ENCODE measurements at regions not wholly inside any gene's neighbourhood (a gene's known extent, or its start where the extent isn't known, plus 50 kb on each side); places are given as distances from the start of the nearest gene placed in this dataset.

GRCh38 chr16:60304720-60305119, 1570.6 kb upstream of the GOT2 start:
- DNase-seq (ENCODE audit: low read depth): no peak
- TF ChIP-seq, protein P1, sequence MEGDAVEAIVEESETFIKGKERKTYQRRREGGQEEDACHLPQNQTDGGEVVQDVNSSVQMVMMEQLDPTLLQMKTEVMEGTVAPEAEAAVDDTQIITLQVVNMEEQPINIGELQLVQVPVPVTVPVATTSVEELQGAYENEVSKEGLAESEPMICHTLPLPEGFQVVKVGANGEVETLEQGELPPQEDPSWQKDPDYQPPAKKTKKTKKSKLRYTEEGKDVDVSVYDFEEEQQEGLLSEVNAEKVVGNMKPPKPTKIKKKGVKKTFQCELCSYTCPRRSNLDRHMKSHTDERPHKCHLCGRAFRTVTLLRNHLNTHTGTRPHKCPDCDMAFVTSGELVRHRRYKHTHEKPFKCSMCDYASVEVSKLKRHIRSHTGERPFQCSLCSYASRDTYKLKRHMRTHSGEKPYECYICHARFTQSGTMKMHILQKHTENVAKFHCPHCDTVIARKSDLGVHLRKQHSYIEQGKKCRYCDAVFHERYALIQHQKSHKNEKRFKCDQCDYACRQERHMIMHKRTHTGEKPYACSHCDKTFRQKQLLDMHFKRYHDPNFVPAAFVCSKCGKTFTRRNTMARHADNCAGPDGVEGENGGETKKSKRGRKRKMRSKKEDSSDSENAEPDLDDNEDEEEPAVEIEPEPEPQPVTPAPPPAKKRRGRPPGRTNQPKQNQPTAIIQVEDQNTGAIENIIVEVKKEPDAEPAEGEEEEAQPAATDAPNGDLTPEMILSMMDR (conservative IDR thresholded peaks at IDR 0.05; ENCODE audit: low read length): no peak
- H3K4me3 ChIP-seq (ENCODE audit: low read length): no peak overlapping the region

DNA sequence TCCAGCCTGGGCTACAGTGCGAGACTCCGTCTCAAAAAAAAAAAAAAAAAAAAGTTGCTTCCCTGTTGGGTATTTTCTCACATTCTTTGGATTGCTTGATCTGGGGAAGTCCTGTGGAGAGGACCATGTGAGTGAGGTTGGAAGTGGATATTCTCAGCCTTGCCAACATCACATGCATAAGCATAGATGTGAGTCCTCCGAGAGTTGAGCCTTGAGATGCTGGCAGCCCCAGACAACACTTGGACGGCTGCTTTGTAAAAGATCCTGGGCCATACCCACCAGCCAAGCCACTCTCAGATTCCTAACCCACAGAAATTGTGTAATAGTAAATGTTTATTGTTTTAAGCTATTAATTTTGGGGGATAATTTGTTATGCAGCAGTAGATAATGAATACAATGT, 1570.0 kb upstream of the GOT2 start:
- no peak for DNase-seq (ENCODE audit: low read depth)
- TF ChIP-seq, protein P1 (conservative IDR thresholded peaks at IDR 0.05; ENCODE audit: low read length): no peak
- H3K4me3 ChIP-seq (ENCODE audit: low read length): no peak overlapping the region

DNA sequence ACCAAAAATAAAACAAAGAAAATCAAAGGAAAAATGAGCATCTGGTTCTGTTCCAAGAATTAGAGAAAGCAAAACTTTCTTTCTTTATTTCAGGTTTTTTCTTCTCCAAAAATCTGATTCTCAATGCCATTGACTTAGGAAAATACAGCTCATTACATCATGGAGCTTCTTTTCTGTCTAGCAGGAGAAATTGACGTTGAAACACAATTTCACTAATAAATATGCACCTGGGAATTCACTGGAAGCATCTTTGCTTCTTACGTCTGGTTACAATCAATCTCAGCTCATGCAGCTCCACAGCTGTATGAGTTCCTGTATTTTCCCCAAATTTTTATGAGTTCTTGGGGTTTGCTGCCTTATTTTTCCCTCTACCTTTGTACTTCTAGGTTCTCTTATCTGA, 1568.6 kb upstream of the GOT2 start:
- no peak for DNase-seq (ENCODE audit: low read depth)
- TF ChIP-seq, protein P1 (conservative IDR thresholded peaks at IDR 0.05; ENCODE audit: low read length): no peak
- no peak overlapping the region for H3K4me3 ChIP-seq (ENCODE audit: low read length)

GRCh38 chr16:60302261-60302660, 1568.1 kb upstream of the GOT2 start:
- H3K4me3 ChIP-seq (ENCODE audit: low read length): no peak overlapping the region
- TF ChIP-seq, protein P1 (conservative IDR thresholded peaks at IDR 0.05; ENCODE audit: low read length): no peak
- no peak for DNase-seq (ENCODE audit: low read depth)

DNA sequence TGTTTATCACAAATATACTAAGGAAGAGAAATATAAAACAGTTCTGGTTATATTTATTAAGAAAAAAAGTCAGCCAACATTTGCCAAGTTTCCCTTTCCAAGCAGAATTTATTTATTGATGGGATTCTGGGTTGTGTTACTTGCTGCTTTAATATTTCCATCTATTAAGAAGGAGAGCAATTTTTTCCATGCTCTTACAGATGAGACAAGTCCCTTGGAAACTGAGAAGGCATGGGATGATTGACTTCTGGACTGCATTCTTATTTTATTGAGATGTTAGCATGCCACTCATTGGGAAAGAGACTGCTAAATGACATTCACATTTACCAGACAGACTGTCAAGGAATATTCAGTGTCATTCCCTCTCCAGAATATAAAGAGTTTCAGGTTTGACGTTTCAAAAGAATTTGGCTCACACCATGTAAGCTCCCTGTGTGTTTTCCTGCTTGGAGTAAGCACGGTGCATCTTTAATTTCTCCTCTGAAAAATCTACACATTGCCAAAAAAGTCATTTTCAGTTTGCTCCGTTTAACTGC, 1565.2 kb upstream of the GOT2 start:
- TF ChIP-seq, protein P1 (conservative IDR thresholded peaks at IDR 0.05; ENCODE audit: low read length): no peak
- no peak overlapping the region for H3K4me3 ChIP-seq (ENCODE audit: low read length)
- no peak for DNase-seq (ENCODE audit: low read depth)

DNA sequence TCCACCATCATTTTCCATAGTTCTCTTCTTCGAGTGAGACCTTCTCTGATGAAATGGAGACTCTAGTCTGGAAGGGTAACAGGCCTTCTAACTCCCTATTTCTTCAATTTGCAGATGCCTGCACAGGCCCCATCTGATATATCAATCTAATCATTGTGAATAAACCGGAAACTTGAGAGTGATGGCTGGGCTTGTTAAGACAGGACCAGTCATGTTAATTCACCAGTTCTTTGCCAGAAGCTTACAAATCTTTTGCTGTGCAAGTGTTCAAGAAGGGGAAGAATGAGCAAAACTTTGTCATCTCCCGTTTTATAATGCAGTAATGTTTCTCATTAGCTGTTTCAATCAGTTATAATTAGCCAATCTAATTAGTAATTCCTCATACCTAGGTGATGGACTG, 1561.3 kb upstream of the GOT2 start:
- TF ChIP-seq, protein P1 (conservative IDR thresholded peaks at IDR 0.05; ENCODE audit: low read length): no peak
- DNase-seq (ENCODE audit: low read depth): no peak
- no peak overlapping the region for H3K4me3 ChIP-seq (ENCODE audit: low read length)

GRCh38 chr16:60285794-60286193, 1551.7 kb upstream of the GOT2 start:
- no peak for DNase-seq (ENCODE audit: low read depth)
- no peak overlapping the region for H3K4me3 ChIP-seq (ENCODE audit: low read length)

More at GRCh38 chr16:60285794-60286193, 1551.7 kb upstream of the GOT2 start:
- TF ChIP-seq, protein P1 (conservative IDR thresholded peaks at IDR 0.05; ENCODE audit: low read length): no peak

All from AG10803 (cell line).